Esophagus squamous epithelium (tissue), 5 donors: ENCODE measurements at regions not wholly inside any gene's neighbourhood (a gene's known extent, or its start where the extent isn't known, plus 50 kb on each side); places are given as distances from the start of the nearest gene placed in this dataset.

Source experiments
- DNase-seq: peaks from one replicate; lab custom pipeline; 2025; lab: John Stamatoyannopoulos, UW
- H3K27ac ChIP-seq, 4 donors: fragments of 200-600 bp; sonication (generic); one replicate each; pipeline ENCODE4 v1.5.1; 2016 to 2019; ENCODE audit warnings: mild to moderate bottlenecking in 1 of 4
- H3K27me3 ChIP-seq, 4 donors: fragments of 200-600 bp; sonication (generic); 1 replicate in 3 of 4; 2 replicates in 1 of 4; pipeline versions ENCODE4 v1.5.1 to v1.6.0; 2017 to 2021; ENCODE audit warnings: antibody characterized with exemption in 1 of 4
- H3K36me3 ChIP-seq, 3 donors: fragments of 200-600 bp; sonication (generic); one replicate each; pipeline ENCODE4 v1.5.1; 2016 to 2019
- H3K4me1 ChIP-seq, 3 donors: fragments of 200-600 bp; sonication (generic); one replicate each; pipeline ENCODE4 v1.5.1; 2017 to 2019
- H3K4me3 ChIP-seq, 4 donors: fragments of 200-600 bp; sonication (generic); 1 replicate in 3 of 4; 2 replicates in 1 of 4; pipeline ENCODE4 v1.5.1; 2016 to 2019; ENCODE audit warnings: mild to moderate bottlenecking in 2 of 4, moderate library complexity in 1 of 4
- H3K9me3 ChIP-seq, 3 donors: fragments of 200-600 bp; sonication (generic); one replicate each; pipeline ENCODE4 v1.5.1; 2016 to 2019
- CTCF ChIP-seq, 6 experiments: fragments of 450-650 bp in 4 of 6; fragments of 200-600 bp in 2 of 6; sonication (generic) in 2 of 6; IDR thresholded peaks; one replicate each; pipeline ENCODE4 v1.5.1; 2016 to 2019; ENCODE audit warnings: antibody characterized with exemption in 6 of 6, mild to moderate bottlenecking in 4 of 6, moderate library complexity in 4 of 6
- POLR2A ChIP-seq, 4 donors: fragments of 450-650 bp; IDR thresholded peaks; one replicate each; pipeline ENCODE4 v1.6.1; 2017; ENCODE audit warnings: antibody characterized with exemption in 4 of 4, mild to moderate bottlenecking in 4 of 4, moderate library complexity in 3 of 4
- WGBS, 2 donors: methylation state at CpG; one replicate each; pipeline ENCODE4 v1.1.5; 2018; 5-methylcytosine and 5-hydroxymethylcytosine counted together
- intact Hi-C: fragments of 100-400 bp; cut with DNase I; formaldehyde crosslinking; loops from one replicate; pipeline ENCODE4 v1.15.0; 2022
- donor health status: DM: yes; HTN: yes; CAD: no.

- intact Hi-C loops = no loop called here
- no peak for DNase-seq
- Histone ChIP-seq H3K27me3 (no peaks in the 10 kb centered on the region), H3K4me1 (no peaks in the 10 kb centered on the region), H3K27ac (no peak overlapping the region), H3K36me3 (no peaks in the 10 kb centered on the region), H3K9me3 (no peaks in the 10 kb centered on the region), H3K4me3 (no peak overlapping the region)
- 56 to 68% methylated on average over 2 of the region's 2 CpGs for WGBS, 2 donors
- TF ChIP-seq POLR2A (IDR thresholded peaks at IDR 0.05) (no peak), CTCF (IDR thresholded peaks at IDR 0.05) (no peak)
Observed at GRCh38 chr3:166462891-166463470, 625.8 kb upstream of the BCHE start.

DNA sequence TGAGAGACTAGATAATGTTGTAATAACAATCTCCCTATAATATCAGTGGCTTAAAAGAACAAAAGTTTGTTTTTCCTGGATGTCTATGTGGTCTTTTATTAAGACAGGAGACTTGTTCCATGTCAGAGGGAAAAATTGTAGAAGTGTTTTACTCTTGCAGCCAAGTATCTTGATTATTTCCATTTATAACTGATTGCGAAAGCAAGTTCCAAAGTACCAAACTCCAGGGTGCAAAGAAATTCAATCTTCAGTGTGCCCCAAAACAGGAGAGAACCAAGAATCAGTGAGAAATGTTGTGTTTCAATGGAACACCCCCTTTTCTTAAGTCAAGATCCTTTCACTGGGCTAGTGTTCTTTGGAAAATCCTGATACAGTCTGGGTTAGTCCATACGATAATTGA is 624.4 kb upstream of the BCHE start:
- Histone ChIP-seq H3K4me3 (no peak overlapping the region), H3K27ac (no peak overlapping the region), H3K36me3 (no peaks in the 10 kb centered on the region), H3K27me3 (no peaks in the 10 kb centered on the region), H3K9me3 (no peaks in the 10 kb centered on the region), H3K4me1 (no peaks in the 10 kb centered on the region)
- WGBS, 2 donors = 68 to 82% methylated on average over 2 of the region's 2 CpGs
- no peak for TF ChIP-seq CTCF (IDR thresholded peaks at IDR 0.05)
- TF ChIP-seq POLR2A (IDR thresholded peaks at IDR 0.05) = no peak
- no peak for DNase-seq
- intact Hi-C loops = no loop called here

- no peak for DNase-seq
Observed at GRCh38 chr3:166457382-166457781, 620.2 kb upstream of the BCHE start.

DNA sequence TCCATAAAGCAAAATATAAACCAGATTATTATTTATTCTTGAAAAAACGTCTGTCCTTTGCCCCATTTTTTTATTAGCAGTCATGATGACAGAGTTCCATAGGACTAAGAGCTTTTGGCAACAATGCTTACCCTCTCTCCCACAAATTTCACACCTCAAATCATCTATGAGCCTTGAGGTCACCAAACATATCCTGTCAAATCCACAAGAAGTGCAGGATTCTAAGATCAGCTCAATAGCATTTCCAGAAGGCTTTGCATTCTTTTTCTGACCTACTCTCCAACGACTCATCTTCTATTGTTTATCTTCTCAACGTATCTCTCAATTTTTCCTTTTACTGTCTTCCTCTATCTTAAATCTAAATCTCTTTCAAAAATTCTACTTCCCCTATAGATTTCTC is 619.1 kb upstream of the BCHE start:
- 41 to 56% methylated on average over 3 of the region's 3 CpGs for WGBS, 2 donors
- H3K36me3 ChIP-seq = no peaks in the 10 kb centered on the region
- H3K9me3 ChIP-seq = no peaks in the 10 kb centered on the region
- H3K4me3 ChIP-seq = no peak overlapping the region
- intact Hi-C loops = no loop called here
- no peak overlapping the region for H3K27ac ChIP-seq
- no peak for DNase-seq
- H3K4me1 ChIP-seq = no peaks in the 10 kb centered on the region
- no peak for TF ChIP-seq CTCF (IDR thresholded peaks at IDR 0.05)
- H3K27me3 ChIP-seq = no peaks in the 10 kb centered on the region

More at GRCh38 chr3:166457382-166457781, 620.2 kb upstream of the BCHE start:
- Histone ChIP-seq H3K4me3 (no peak overlapping the region), H3K27me3 (no peaks in the 10 kb centered on the region), H3K4me1 (no peaks in the 10 kb centered on the region), H3K9me3 (no peaks in the 10 kb centered on the region), H3K36me3 (no peaks in the 10 kb centered on the region), H3K27ac (no peak overlapping the region)
- 65 to 76% methylated on average over 3 of the region's 3 CpGs for WGBS, 2 donors
- TF ChIP-seq CTCF (IDR thresholded peaks at IDR 0.05) (no peak), POLR2A (IDR thresholded peaks at IDR 0.05) (no peak)
- intact Hi-C loops = no loop called here

DNA sequence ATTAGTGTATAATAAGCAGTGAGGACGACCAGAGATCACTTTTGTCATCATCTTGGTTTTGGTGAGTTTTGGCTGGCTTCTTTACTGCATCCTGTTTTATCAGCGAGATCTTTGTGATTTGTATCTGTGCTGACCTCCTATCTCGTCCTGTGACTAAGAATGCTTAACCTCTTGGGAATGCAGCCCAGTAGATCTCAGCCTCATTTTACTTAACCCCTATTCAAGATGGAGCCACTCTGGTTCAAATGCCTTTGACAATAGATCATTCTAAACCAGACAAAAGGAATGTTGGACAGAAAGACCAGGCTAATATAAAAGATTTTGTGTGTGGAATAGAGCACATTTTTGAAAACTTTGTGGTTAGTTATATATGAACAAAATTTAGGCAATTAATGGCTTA is 618.5 kb upstream of the BCHE start:
- TF ChIP-seq CTCF (IDR thresholded peaks at IDR 0.05) = no peak
- no peak for TF ChIP-seq POLR2A (IDR thresholded peaks at IDR 0.05)
- intact Hi-C loops = no loop called here
- H3K4me3 ChIP-seq = no peak overlapping the region
- DNase-seq = no peak
- WGBS, 2 donors = 30 to 39% methylated on average over 3 of the region's 3 CpGs
- no peaks in the 10 kb centered on the region for H3K36me3 ChIP-seq
- H3K9me3 ChIP-seq = no peaks in the 10 kb centered on the region
- H3K27me3 ChIP-seq = no peaks in the 10 kb centered on the region
- no peaks in the 10 kb centered on the region for H3K4me1 ChIP-seq
- no peak overlapping the region for H3K27ac ChIP-seq
